Ishikawa (cell line): ENCODE measurements at regions not wholly inside any gene's neighbourhood (a gene's known extent, or its start where the extent isn't known, plus 50 kb on each side); places are given as distances from the start of the nearest gene placed in this dataset.

Source experiments
- CEBPB ChIP-seq: IDR thresholded peaks from 2 replicates; pipeline ENCODE4 v1.6.1; 2012
- CREB1 ChIP-seq: IDR thresholded peaks from 2 replicates; pipeline ENCODE4 v1.6.1; 2012; ENCODE audit warnings: low read depth
- EGR1 ChIP-seq: IDR thresholded peaks from 2 replicates; pipeline ENCODE4 v1.6.1; 2012
- EP300 ChIP-seq: IDR thresholded peaks from 2 replicates; pipeline ENCODE4 v1.6.1; 2012; ENCODE audit warnings: borderline replicate concordance
- FOXM1 ChIP-seq: IDR thresholded peaks from 2 replicates; pipeline ENCODE4 v1.6.1; 2012; ENCODE audit warnings: low read depth, borderline replicate concordance
- NFIC ChIP-seq: IDR thresholded peaks from 2 replicates; pipeline ENCODE4 v1.6.1; 2012
- RAD21 ChIP-seq: IDR thresholded peaks from 2 replicates; pipeline ENCODE4 v1.6.1; 2012; ENCODE audit warnings: low read depth
- REST ChIP-seq: IDR thresholded peaks from 2 replicates; pipeline ENCODE4 v1.6.1; 2012; ENCODE audit warnings: low read depth, mild to moderate bottlenecking
- TAF1 ChIP-seq: IDR thresholded peaks from 2 replicates; pipeline ENCODE4 v1.6.1; 2012; ENCODE audit warnings: low read depth, mild to moderate bottlenecking
- TCF12 ChIP-seq: IDR thresholded peaks from 2 replicates; pipeline ENCODE4 v1.6.1; 2012; ENCODE audit warnings: low read depth
- TEAD4 ChIP-seq: IDR thresholded peaks from 2 replicates; pipeline ENCODE4 v1.6.1; 2012
- YY1 ChIP-seq: IDR thresholded peaks from 2 replicates; pipeline ENCODE4 v1.6.1; 2012; ENCODE audit warnings: low read depth
- ZBTB7A ChIP-seq: IDR thresholded peaks from 2 replicates; pipeline ENCODE4 v1.6.1; 2012; ENCODE audit warnings: low read depth
- TF ChIP-seq, protein P1 (sequence below): IDR thresholded peaks from 2 replicates; pipeline ENCODE4 v1.6.1; 2012
- TF ChIP-seq, protein P2 (sequence below): IDR thresholded peaks from 2 replicates; pipeline ENCODE4 v1.6.1; 2012

- TF ChIP-seq NFIC (no peak), RAD21 (no peak), TAF1 (no peak), CREB1 (no peak), REST (no peak), YY1 (no peak), TEAD4 (no peak), CEBPB (no peak), EGR1 (no peak), EP300 (no peak), FOXM1 (no peak)
- TF ChIP-seq, protein P1, sequence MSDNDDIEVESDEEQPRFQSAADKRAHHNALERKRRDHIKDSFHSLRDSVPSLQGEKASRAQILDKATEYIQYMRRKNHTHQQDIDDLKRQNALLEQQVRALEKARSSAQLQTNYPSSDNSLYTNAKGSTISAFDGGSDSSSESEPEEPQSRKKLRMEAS: no peak
Measured at GRCh38 chr1:99397863-99398262, 133.6 kb downstream of the PLPPR4 start.

DNA sequence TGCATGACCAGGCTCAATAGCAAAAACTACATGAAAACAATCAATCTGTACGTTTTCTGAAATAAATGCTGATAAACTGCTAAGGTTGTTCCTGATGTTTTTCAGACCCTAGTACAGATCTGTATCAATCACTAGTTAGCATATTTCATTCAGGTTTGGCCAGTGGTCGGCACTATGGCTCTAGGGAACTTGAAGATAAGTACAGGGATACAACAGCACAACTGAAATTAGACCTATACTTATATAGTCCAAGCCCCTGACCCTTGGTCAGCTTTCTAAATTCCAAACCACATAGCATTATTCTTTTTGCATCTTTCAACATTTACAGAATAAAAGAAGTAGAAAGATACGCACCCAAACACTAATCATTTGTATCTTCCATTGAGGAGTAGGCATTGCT is 142.7 kb downstream of the PLPPR4 start:
- TF ChIP-seq, protein P2, sequence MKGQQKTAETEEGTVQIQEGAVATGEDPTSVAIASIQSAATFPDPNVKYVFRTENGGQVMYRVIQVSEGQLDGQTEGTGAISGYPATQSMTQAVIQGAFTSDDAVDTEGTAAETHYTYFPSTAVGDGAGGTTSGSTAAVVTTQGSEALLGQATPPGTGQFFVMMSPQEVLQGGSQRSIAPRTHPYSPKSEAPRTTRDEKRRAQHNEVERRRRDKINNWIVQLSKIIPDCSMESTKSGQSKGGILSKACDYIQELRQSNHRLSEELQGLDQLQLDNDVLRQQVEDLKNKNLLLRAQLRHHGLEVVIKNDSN: no peak
- TF ChIP-seq YY1 (no peak), CREB1 (no peak), TEAD4 (no peak), REST (no peak), EGR1 (no peak), ZBTB7A (no peak), CEBPB (no peak), RAD21 (no peak), EP300 (no peak), NFIC (no peak), TCF12 (no peak)
- TF ChIP-seq, protein P1: no peak

- TF ChIP-seq TEAD4 (no peak), YY1 (no peak), NFIC (no peak), ZBTB7A (no peak), FOXM1 (no peak), REST (no peak), EP300 (no peak), TAF1 (no peak), TCF12 (no peak), EGR1 (no peak)
- TF ChIP-seq, protein P1: no peak
- TF ChIP-seq, protein P2: no peak
Measured at GRCh38 chr1:99424087-99424486, 159.8 kb downstream of the PLPPR4 start.

GRCh38 chr1:99429754-99430153 is 165.5 kb downstream of the PLPPR4 start:
- no peak for TF ChIP-seq TEAD4
- TF ChIP-seq CREB1: no peak
- TF ChIP-seq RAD21: no peak

- no peak for TF ChIP-seq EP300
- TF ChIP-seq, protein P1: no peak
Measured at GRCh38 chr1:99438656-99439230, 174.5 kb downstream of the PLPPR4 start.
